Suprapubic skin (tissue), 4 donors: ENCODE measurements at regions not wholly inside any gene's neighbourhood (a gene's known extent, or its start where the extent isn't known, plus 50 kb on each side); places are given as distances from the start of the nearest gene placed in this dataset.

ENCODE experiments used
- DNase-seq, 2 donors: peaks; one replicate each; pipeline ENCODE4 v3.0.0-alpha.2; 2019; ENCODE audit warnings: low spot score in 2 of 2
- H3K27ac ChIP-seq: fragments of 200-600 bp; sonication (generic); one replicate; pipeline ENCODE4 v1.5.1; 2019
- H3K27me3 ChIP-seq: fragments of 200-600 bp; sonication (generic); one replicate; pipeline ENCODE4 v1.5.1; 2019
- H3K36me3 ChIP-seq: fragments of 200-600 bp; sonication (generic); one replicate; pipeline ENCODE4 v1.5.1; 2019
- H3K4me1 ChIP-seq: fragments of 200-600 bp; sonication (generic); one replicate; pipeline ENCODE4 v1.5.1; 2019
- H3K4me3 ChIP-seq: fragments of 200-600 bp; sonication (generic); one replicate; pipeline ENCODE4 v1.5.1; 2019; ENCODE audit warnings: mild to moderate bottlenecking
- H3K9me3 ChIP-seq: fragments of 200-600 bp; sonication (generic); one replicate; pipeline ENCODE4 v1.5.1; 2019
- CTCF ChIP-seq, 2 donors: fragments of 200-600 bp in 1 of 2; fragments of 450-650 bp in 1 of 2; sonication (generic) in 1 of 2; IDR thresholded peaks; one replicate each; pipeline ENCODE4 v1.5.1; 2016 to 2019; ENCODE audit warnings: antibody characterized with exemption in 2 of 2, mild to moderate bottlenecking in 1 of 2, moderate library complexity in 1 of 2
- EP300 ChIP-seq: sonication (generic); formaldehyde crosslinking; IDR thresholded peaks from one replicate; pipeline ENCODE4 v1.6.1; 2017; ENCODE audit warnings: antibody characterized with exemption
- POLR2A ChIP-seq, 2 donors: fragments of 450-650 bp; IDR thresholded peaks; one replicate each; pipeline ENCODE4 v1.6.1; 2017; ENCODE audit warnings: antibody characterized with exemption in 2 of 2, mild to moderate bottlenecking in 2 of 2, moderate library complexity in 2 of 2
- POLR2AphosphoS5 ChIP-seq, 3 donors: sonication (generic); formaldehyde crosslinking; IDR thresholded peaks; one replicate each; pipeline ENCODE4 v1.6.1; 2017; ENCODE audit warnings: antibody characterized with exemption in 3 of 3
- WGBS: methylation state at CpG from one replicate; pipeline ENCODE4 v1.1.5; 2018; 5-methylcytosine and 5-hydroxymethylcytosine counted together

GRCh38 chr13:58134012-58134411 lies 502.5 kb downstream of the PCDH17 start:
- WGBS = 80% methylated on average over 2 of the region's 3 CpGs
- Histone ChIP-seq H3K27ac (no peak overlapping the region), H3K4me3 (no peak overlapping the region), H3K4me1 (no peaks in the 10 kb centered on the region), H3K9me3 (peaks cover 24% of the 10 kb centered on the region), H3K27me3 (no peaks in the 10 kb centered on the region), H3K36me3 (no peaks in the 10 kb centered on the region)
- TF ChIP-seq POLR2AphosphoS5 (IDR thresholded peaks at IDR 0.05) (no peak), POLR2A (IDR thresholded peaks at IDR 0.05) (no peak), EP300 (no peak), CTCF (IDR thresholded peaks at IDR 0.05) (no peak)
- no peak for DNase-seq

GRCh38 chr13:58134525-58134924 lies 503.0 kb downstream of the PCDH17 start:
- Histone ChIP-seq H3K27ac (no peak overlapping the region), H3K27me3 (no peaks in the 10 kb centered on the region), H3K36me3 (no peaks in the 10 kb centered on the region), H3K4me3 (no peak overlapping the region), H3K9me3 (peaks cover 22% of the 10 kb centered on the region), H3K4me1 (no peaks in the 10 kb centered on the region)
- 94% methylated on average over 5 of the region's 5 CpGs for WGBS
- TF ChIP-seq POLR2A (IDR thresholded peaks at IDR 0.05) = no peak
- no peak for DNase-seq

- peaks cover 4% of the 10 kb centered on the region for H3K9me3 ChIP-seq
- H3K4me3 ChIP-seq = no peak overlapping the region
- no peaks in the 10 kb centered on the region for H3K36me3 ChIP-seq
- WGBS = 95% methylated on average over 1 of the region's 1 CpG
- no peak for TF ChIP-seq EP300
- H3K27ac ChIP-seq = no peak overlapping the region
- no peaks in the 10 kb centered on the region for H3K4me1 ChIP-seq
- DNase-seq = no peak
- no peaks in the 10 kb centered on the region for H3K27me3 ChIP-seq
Measured at GRCh38 chr13:58142952-58143351, 511.4 kb downstream of the PCDH17 start.

GRCh38 chr13:58144616-58145015 lies 513.1 kb downstream of the PCDH17 start:
- H3K27me3 ChIP-seq = no peaks in the 10 kb centered on the region
- H3K4me1 ChIP-seq = no peaks in the 10 kb centered on the region
- H3K27ac ChIP-seq = no peak overlapping the region
- H3K4me3 ChIP-seq = no peak overlapping the region
- peaks cover 4% of the 10 kb centered on the region for H3K9me3 ChIP-seq
- WGBS = 91% methylated on average over 11 of the region's 12 CpGs
- TF ChIP-seq POLR2A (IDR thresholded peaks at IDR 0.05) (no peak), CTCF (IDR thresholded peaks at IDR 0.05) (no peak), POLR2AphosphoS5 (IDR thresholded peaks at IDR 0.05) (no peak), EP300 (no peak)
- no peak for DNase-seq
- H3K36me3 ChIP-seq = no peaks in the 10 kb centered on the region

GRCh38 chr13:58151452-58151851 lies 519.9 kb downstream of the PCDH17 start:
- H3K4me1 ChIP-seq = no peaks in the 10 kb centered on the region
- H3K4me3 ChIP-seq = no peak overlapping the region
- no peak overlapping the region for H3K27ac ChIP-seq
- no peaks in the 10 kb centered on the region for H3K36me3 ChIP-seq
- no peak for DNase-seq
- TF ChIP-seq POLR2A (IDR thresholded peaks at IDR 0.05) (no peak), POLR2AphosphoS5 (IDR thresholded peaks at IDR 0.05) (no peak), CTCF (IDR thresholded peaks at IDR 0.05) (no peak), EP300 (no peak)
- no peaks in the 10 kb centered on the region for H3K27me3 ChIP-seq
- 69% methylated on average over 2 of the region's 2 CpGs for WGBS
- no peaks in the 10 kb centered on the region for H3K9me3 ChIP-seq

- no peaks in the 10 kb centered on the region for H3K27me3 ChIP-seq
- no peak overlapping the region for H3K4me3 ChIP-seq
- DNase-seq = no peak
- H3K36me3 ChIP-seq = no peaks in the 10 kb centered on the region
- H3K27ac ChIP-seq = no peak overlapping the region
- TF ChIP-seq POLR2A (IDR thresholded peaks at IDR 0.05) (no peak), EP300 (no peak), POLR2AphosphoS5 (IDR thresholded peaks at IDR 0.05) (no peak), CTCF (IDR thresholded peaks at IDR 0.05) (no peak)
- H3K4me1 ChIP-seq = no peaks in the 10 kb centered on the region
- H3K9me3 ChIP-seq = no peaks in the 10 kb centered on the region
Measured at GRCh38 chr13:58160980-58161379, 529.4 kb downstream of the PCDH17 start.
